SK-N-SH (cell line): ENCODE measurements at regions not wholly inside any gene's neighbourhood (a gene's known extent, or its start where the extent isn't known, plus 50 kb on each side); places are given as distances from the start of the nearest gene placed in this dataset.
"Not testable (repeated sequence)": the region's sequence is repeated elsewhere in the genome, so short reads cannot be mapped to it uniquely, and the experiment has no call there.

Source experiments
- CTCF ChIA-PET: fragments of 300-600, 350-600 bp; formaldehyde crosslinking; extraction: SDS; loops from one replicate; lab custom pipeline; 2021; lab: Yijun Ruan, JAX
- POLR2A ChIA-PET: fragments of 350-600 bp; sonication (Branson Sonifier 250); formaldehyde crosslinking; extraction: SDS; loops from one replicate; lab custom pipeline; 2020; ENCODE audit warnings: antibody characterized with exemption, inconsistent platforms; lab: Yijun Ruan, JAX
- DNase-seq: peaks from one replicate; pipeline ENCODE4 v3.0.0; 2012
- H2AFZ ChIP-seq: fragments of 200-600 bp; sonication (generic); 2 replicates; pipeline ENCODE4 v1.8.1; 2016; ENCODE audit warnings: antibody characterized with exemption, mild to moderate bottlenecking, low read depth
- H3F3A ChIP-seq: fragments of 200-600 bp; sonication (generic); replicated peaks from 2 replicates; pipeline ENCODE3; 2016; ENCODE audit warnings: antibody characterized with exemption, mild to moderate bottlenecking; ENCODE audit not compliant: insufficient read depth
- H3K27ac ChIP-seq, 2 experiments: fragments of 200-500 bp in 1 of 2; fragments of 200-600 bp in 1 of 2; sonication (Bioruptor generic) in 1 of 2; sonication (generic), shearing (Covaris generic) in 1 of 2; 2 replicates each; pipeline versions ENCODE4 v1.5.1 to v1.6.1; 2014 to 2016; ENCODE audit warnings: low read depth in 2 of 2, inconsistent platforms in 1 of 2, low read length in 1 of 2, mild to moderate bottlenecking in 1 of 2, mixed read lengths in 1 of 2
- H3K27me3 ChIP-seq: fragments of 200-600 bp; sonication (generic), shearing (Covaris generic); 2 replicates; pipeline ENCODE4 v1.6.1; 2016; ENCODE audit warnings: mixed run types; ENCODE audit not compliant: insufficient read depth
- H3K36me3 ChIP-seq, 2 experiments: fragments of 200-500 bp in 1 of 2; fragments of 200-600 bp in 1 of 2; sonication (Bioruptor generic) in 1 of 2; sonication (generic) in 1 of 2; replicated peaks in 1 of 2; 2 replicates each; pipeline versions ENCODE3 to v1.5.1; 2014 to 2016; ENCODE audit warnings: low read length in 1 of 2, mild to moderate bottlenecking in 1 of 2; ENCODE audit not compliant: insufficient read depth in 2 of 2, control insufficient read depth in 1 of 2
- H3K4me1 ChIP-seq, 2 experiments: fragments of 200-500 bp in 1 of 2; fragments of 200-600 bp in 1 of 2; sonication (Bioruptor generic) in 1 of 2; sonication (generic), shearing (Covaris generic) in 1 of 2; 2 replicates each; pipeline versions ENCODE4 v1.5.1 to v1.6.1; 2014 to 2016; ENCODE audit warnings: low read depth in 1 of 2, low read length in 1 of 2, mixed run types in 1 of 2; ENCODE audit not compliant: insufficient read depth in 2 of 2, control insufficient read depth in 1 of 2
- H3K4me2 ChIP-seq: fragments of 200-600 bp; sonication (generic), shearing (Covaris generic); 2 replicates; pipeline ENCODE4 v1.6.1; 2017; ENCODE audit warnings: mixed run types
- H3K4me3 ChIP-seq, 2 experiments: fragments of 200-500 bp in 1 of 2; fragments of 200-600 bp in 1 of 2; sonication (Bioruptor generic) in 1 of 2; sonication (generic), shearing (Covaris generic) in 1 of 2; 2 replicates each; pipeline versions ENCODE4 v1.5.1 to v1.8.1; 2014 to 2016; ENCODE audit warnings: low read depth in 2 of 2, inconsistent platforms in 1 of 2, low read length in 1 of 2, mild to moderate bottlenecking in 1 of 2, mixed read lengths in 1 of 2, moderate library complexity in 1 of 2
- H3K79me2 ChIP-seq: fragments of 200-600 bp; sonication (generic); 2 replicates; pipeline ENCODE4 v1.8.1; 2017; ENCODE audit warnings: mild to moderate bottlenecking; ENCODE audit not compliant: insufficient read depth
- H3K9ac ChIP-seq: fragments of 200-600 bp; sonication (generic); 2 replicates; pipeline ENCODE4 v1.6.1; 2017; ENCODE audit warnings: mixed run types
- H3K9me2 ChIP-seq: fragments of 200-600 bp; sonication (generic); 2 replicates; pipeline ENCODE4 v1.6.1; 2017; ENCODE audit warnings: mixed run types
- H3K9me3 ChIP-seq: fragments of 200-600 bp; sonication (generic); 2 replicates; pipeline ENCODE4 v1.6.1; 2017; ENCODE audit warnings: mixed run types, mild to moderate bottlenecking, moderate library complexity
- H4K20me1 ChIP-seq: fragments of 200-600 bp; sonication (generic); 2 replicates; pipeline ENCODE4 v1.6.1; 2017; ENCODE audit warnings: mild to moderate bottlenecking, mixed run types; ENCODE audit not compliant: insufficient read depth
- ELF1 ChIP-seq: IDR thresholded peaks from 2 replicates; pipeline ENCODE4 v1.4.0; 2012
- EP300 ChIP-seq, 2 experiments: IDR thresholded peaks; 2 replicates each; pipeline versions ENCODE4 v1.4.0 to v1.6.1; 2012; ENCODE audit warnings: borderline replicate concordance in 1 of 2, low read depth in 1 of 2, low read length in 1 of 2
- FOXJ3 ChIP-seq: sonication (generic); formaldehyde crosslinking; IDR thresholded peaks from 2 replicates; pipeline ENCODE4 v1.5.1; 2020; ENCODE audit warnings: mild to moderate bottlenecking, missing genetic modification reagents
- JUND ChIP-seq: IDR thresholded peaks from 2 replicates; pipeline ENCODE4 v1.4.0; 2012
- MEF2A ChIP-seq: IDR thresholded peaks from 2 replicates; pipeline ENCODE4 v1.4.0; 2012; ENCODE audit warnings: low read depth, borderline replicate concordance
- MXI1 ChIP-seq: IDR thresholded peaks from 2 replicates; pipeline ENCODE4 v1.6.1; 2012; ENCODE audit warnings: mild to moderate bottlenecking, low read depth, low read length, improper control_type of control experiment
- NFIC ChIP-seq: IDR thresholded peaks from 2 replicates; pipeline ENCODE4 v1.4.0; 2012; ENCODE audit warnings: borderline replicate concordance
- POLR2AphosphoS5 ChIP-seq: IDR thresholded peaks from 2 replicates; pipeline ENCODE4 v1.6.1; 2012; ENCODE audit warnings: low read depth, low read length
- RAD21 ChIP-seq: IDR thresholded peaks from 2 replicates; pipeline ENCODE4 v1.6.1; 2012; ENCODE audit warnings: mild to moderate bottlenecking, low read length
- RCOR1 ChIP-seq: fragments of 150-350 bp; IDR thresholded peaks from 2 replicates; pipeline ENCODE4 v1.6.1; 2017; ENCODE audit warnings: antibody characterized with exemption, low read length
- SIN3A ChIP-seq: IDR thresholded peaks from 2 replicates; pipeline ENCODE4 v1.6.1; 2012; ENCODE audit warnings: low read depth, mild to moderate bottlenecking, low read length, moderate library complexity, borderline replicate concordance
- TAF1 ChIP-seq: IDR thresholded peaks from 2 replicates; pipeline ENCODE4 v1.6.1; 2012; ENCODE audit warnings: low read depth, mild to moderate bottlenecking, low read length, moderate library complexity, borderline replicate concordance
- TEAD4 ChIP-seq: IDR thresholded peaks from 2 replicates; pipeline ENCODE4 v1.4.0; 2012; ENCODE audit warnings: mild to moderate bottlenecking, borderline replicate concordance; ENCODE audit not compliant: insufficient read depth
- YY1 ChIP-seq: IDR thresholded peaks from 2 replicates; pipeline ENCODE4 v1.4.0; 2012; ENCODE audit warnings: low read depth, mild to moderate bottlenecking
- WGBS: methylation state at CpG from one replicate; pipeline ENCODE4 v1.1.6; 2017; ENCODE audit warnings: low lambda C conversion rate; 5-methylcytosine and 5-hydroxymethylcytosine counted together
- TF ChIP-seq, protein P1 (sequence below): fragments of 150-350 bp; IDR thresholded peaks from 2 replicates; pipeline ENCODE4 v1.6.1; 2017; ENCODE audit warnings: antibody characterized with exemption, low read length, low read depth, borderline replicate concordance
- TF ChIP-seq, protein P2 (sequence below): IDR thresholded peaks from 2 replicates; pipeline ENCODE4 v1.4.0; 2012; ENCODE audit warnings: low read depth, borderline replicate concordance
- TF ChIP-seq, protein P3 (sequence below): IDR thresholded peaks from 2 replicates; pipeline ENCODE4 v1.4.0; 2012; ENCODE audit warnings: low read depth

DNA sequence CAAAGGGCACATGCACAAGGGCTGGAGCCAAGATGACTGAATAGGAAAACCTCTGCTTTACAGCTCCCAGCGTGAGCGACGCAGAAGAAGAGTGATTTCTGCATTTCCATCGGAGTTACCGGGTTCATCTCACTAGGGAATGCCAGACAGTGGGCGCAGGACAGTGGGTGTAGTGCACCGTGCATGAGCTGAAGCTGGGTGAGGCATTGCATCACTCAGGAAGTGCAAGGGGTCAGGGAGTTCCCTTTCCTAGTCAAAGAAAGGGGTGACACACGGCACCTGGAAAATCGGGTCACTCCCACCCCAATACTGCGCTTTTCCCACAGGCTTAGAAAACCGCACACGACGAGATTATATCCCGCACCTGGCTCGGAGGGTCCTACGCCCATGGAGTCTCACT is 64.5 kb upstream of the HTR1E start:
- H3K9ac ChIP-seq, H4K20me1 ChIP-seq, H3K79me2 ChIP-seq, H3K4me2 ChIP-seq, DNase-seq, H3K4me1 ChIP-seq, H3K36me3 ChIP-seq, POLR2A ChIA-PET, H3K9me3 ChIP-seq, H2AFZ ChIP-seq, H3F3A ChIP-seq, H3K27me3 ChIP-seq, H3K9me2 ChIP-seq, H3K4me3 ChIP-seq, H3K27ac ChIP-seq: not testable (repeated sequence)
- CTCF ChIA-PET: interaction anchor here (1.0 kb wide), 1 partner anchor 13 kb away, joined by 3 read pairs; no protein-coding TSS in a partner anchor
- 61% methylated on average over 5 of the region's 16 CpGs for WGBS

DNA sequence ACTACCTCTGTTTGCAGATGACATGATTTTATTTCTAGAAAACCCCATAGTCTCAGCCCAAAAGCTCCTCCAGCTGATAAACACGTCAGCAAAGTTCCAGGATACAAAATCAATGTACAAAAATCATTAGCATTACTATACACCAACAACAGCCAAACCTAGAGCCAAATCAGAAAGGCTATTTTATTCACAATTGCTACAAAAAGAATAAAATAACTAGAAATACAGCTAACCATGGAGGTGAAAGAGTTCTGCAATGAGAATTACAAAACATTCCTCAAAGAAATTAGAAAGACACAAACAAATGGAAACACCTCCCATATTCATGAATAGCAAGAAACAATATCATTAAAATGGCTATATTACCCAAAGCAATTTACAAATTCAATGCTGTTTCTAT is 65.6 kb upstream of the HTR1E start:
- no peak for TF ChIP-seq MEF2A
- no peak for TF ChIP-seq TAF1
- TF ChIP-seq EP300 (IDR thresholded peaks at IDR 0.05; ENCODE audit: borderline replicate concordance in 1 of 2, low read depth in 1 of 2, low read length in 1 of 2): no peak
- TF ChIP-seq RAD21: no peak
- TF ChIP-seq, protein P1, sequence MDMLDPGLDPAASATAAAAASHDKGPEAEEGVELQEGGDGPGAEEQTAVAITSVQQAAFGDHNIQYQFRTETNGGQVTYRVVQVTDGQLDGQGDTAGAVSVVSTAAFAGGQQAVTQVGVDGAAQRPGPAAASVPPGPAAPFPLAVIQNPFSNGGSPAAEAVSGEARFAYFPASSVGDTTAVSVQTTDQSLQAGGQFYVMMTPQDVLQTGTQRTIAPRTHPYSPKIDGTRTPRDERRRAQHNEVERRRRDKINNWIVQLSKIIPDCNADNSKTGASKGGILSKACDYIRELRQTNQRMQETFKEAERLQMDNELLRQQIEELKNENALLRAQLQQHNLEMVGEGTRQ: no peak
- TF ChIP-seq, protein P2, sequence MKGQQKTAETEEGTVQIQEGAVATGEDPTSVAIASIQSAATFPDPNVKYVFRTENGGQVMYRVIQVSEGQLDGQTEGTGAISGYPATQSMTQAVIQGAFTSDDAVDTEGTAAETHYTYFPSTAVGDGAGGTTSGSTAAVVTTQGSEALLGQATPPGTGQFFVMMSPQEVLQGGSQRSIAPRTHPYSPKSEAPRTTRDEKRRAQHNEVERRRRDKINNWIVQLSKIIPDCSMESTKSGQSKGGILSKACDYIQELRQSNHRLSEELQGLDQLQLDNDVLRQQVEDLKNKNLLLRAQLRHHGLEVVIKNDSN: no peak
- no peak for TF ChIP-seq YY1
- TF ChIP-seq SIN3A: no peak
- TF ChIP-seq ELF1: no peak
- TF ChIP-seq NFIC: no peak
- no peak for TF ChIP-seq FOXJ3 (CRISPR knock-in tag)
- TF ChIP-seq MXI1: no peak
- TF ChIP-seq JUND: no peak
- TF ChIP-seq RCOR1: no peak
- TF ChIP-seq POLR2AphosphoS5: no peak
- TF ChIP-seq, protein P3, sequence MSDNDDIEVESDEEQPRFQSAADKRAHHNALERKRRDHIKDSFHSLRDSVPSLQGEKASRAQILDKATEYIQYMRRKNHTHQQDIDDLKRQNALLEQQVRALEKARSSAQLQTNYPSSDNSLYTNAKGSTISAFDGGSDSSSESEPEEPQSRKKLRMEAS: no peak
- no peak for TF ChIP-seq TEAD4
- TF ChIP-seq, all 33 proteins: peak for 0
- Histone ChIP-seq H3K27ac (no peak overlapping the region), H3K9me2 (no peaks in the 10 kb centered on the region), H3K27me3 (no peaks in the 10 kb centered on the region), H3K9ac (no peak overlapping the region), H3K4me3 (no peak overlapping the region), H3K36me3 (no peaks in the 10 kb centered on the region), H3K79me2 (no peaks in the 10 kb centered on the region), H2AFZ (no peak overlapping the region), H3K9me3 (no peaks in the 10 kb centered on the region; the same call in 1 of the 2 replicates), H3K4me2 (no peak overlapping the region), H3K4me1 (no peaks in the 10 kb centered on the region), H3F3A (no peaks in the 10 kb centered on the region), H4K20me1 (no peaks in the 10 kb centered on the region)
- ChIA-PET CTCF (interaction anchor here (1.0 kb wide), 1 partner anchor 12 kb away, joined by 3 read pairs; no protein-coding TSS in a partner anchor), POLR2A (no interaction called here)
- 0% methylated on average over 1 of the region's 1 CpG for WGBS
- DNase-seq: no peak
